ENCODE measurements at regions not wholly inside any gene's neighbourhood (a gene's known extent, or its start where the extent isn't known, plus 50 kb on each side); places are given as distances from the start of the nearest gene placed in this dataset.

- no peaks in the 10 kb centered on the region for H4K20me1 ChIP-seq (ENCODE audit: insufficient read depth)
- no peaks in the 10 kb centered on the region for H3K9me3 ChIP-seq (ENCODE audit: low read length)
- no peak overlapping the region for H3K9ac ChIP-seq (ENCODE audit: low read length)
- H3K9me2 ChIP-seq (ENCODE audit: insufficient read depth, low read length), result no peaks in the 10 kb centered on the region
- no peaks in the 10 kb centered on the region for H3K36me3 ChIP-seq (ENCODE audit: insufficient read depth, low read length)
- no peak overlapping the region for H3K27ac ChIP-seq (ENCODE audit: low read length)
- H3K4me3 ChIP-seq (ENCODE audit: low read length), result no peak overlapping the region
- H3F3A ChIP-seq (ENCODE audit: insufficient read depth, low read length, poor library complexity, severe bottlenecking), result no peaks in the 10 kb centered on the region
- TF ChIP-seq EZH2 (IDR thresholded peaks at IDR 0.05; ENCODE audit: borderline replicate concordance, insufficient read depth, low read length, poor library complexity, severe bottlenecking) (no peak), TAF1 (IDR thresholded peaks at IDR 0.05; ENCODE audit: low read depth) (no peak), POLR2AphosphoS5 (IDR thresholded peaks at IDR 0.05) (no peak), EP300 (conservative IDR thresholded peaks at IDR 0.05; ENCODE audit: poor library complexity, severe bottlenecking) (no peak), REST (IDR thresholded peaks at IDR 0.05; ENCODE audit: borderline replicate concordance) (no peak), MXI1 (conservative IDR thresholded peaks at IDR 0.05; ENCODE audit: poor library complexity, severe bottlenecking) (no peak), CTCF (IDR thresholded peaks at IDR 0.05; ENCODE audit: poor library complexity, severe bottlenecking) (no peak), SMC3 (conservative IDR thresholded peaks at IDR 0.05; ENCODE audit: poor library complexity) (no peak), RAD21 (conservative IDR thresholded peaks at IDR 0.05) (no peak)
- no peak overlapping the region for H2AFZ ChIP-seq (ENCODE audit: low read depth, low read length)
- no peak overlapping the region for H3K4me2 ChIP-seq (ENCODE audit: low read length)
- H3K79me2 ChIP-seq (replicated peaks; ENCODE audit: insufficient read depth, low read length), result no peaks in the 10 kb centered on the region
- no peaks in the 10 kb centered on the region for H3K27me3 ChIP-seq (ENCODE audit: insufficient read depth, low read depth, low read length)
These were observed 142.9 kb upstream of the LNX1 start for GRCh38 chr4:53734182-53734581.

- Histone ChIP-seq H3F3A (ENCODE audit: insufficient read depth, low read length, poor library complexity, severe bottlenecking) (no peaks in the 10 kb centered on the region), H2AFZ (ENCODE audit: low read depth, low read length) (no peak overlapping the region), H4K20me1 (ENCODE audit: insufficient read depth) (no peaks in the 10 kb centered on the region), H3K9me2 (ENCODE audit: insufficient read depth, low read length) (no peaks in the 10 kb centered on the region), H3K36me3 (ENCODE audit: insufficient read depth, low read length) (no peaks in the 10 kb centered on the region), H3K9me3 (ENCODE audit: low read length) (no peaks in the 10 kb centered on the region), H3K9ac (ENCODE audit: low read length) (no peak overlapping the region), H3K27ac (ENCODE audit: low read length) (no peak overlapping the region), H3K4me3 (ENCODE audit: low read length) (no peak overlapping the region), H3K79me2 (replicated peaks; ENCODE audit: insufficient read depth, low read length) (no peaks in the 10 kb centered on the region), H3K27me3 (ENCODE audit: insufficient read depth, low read depth, low read length) (no peaks in the 10 kb centered on the region), H3K4me2 (ENCODE audit: low read length) (no peak overlapping the region)
- TF ChIP-seq EP300 (conservative IDR thresholded peaks at IDR 0.05; ENCODE audit: poor library complexity, severe bottlenecking), result no peak
- no peak for TF ChIP-seq RAD21 (conservative IDR thresholded peaks at IDR 0.05)
- TF ChIP-seq TAF1 (IDR thresholded peaks at IDR 0.05; ENCODE audit: low read depth), result no peak
- no peak for TF ChIP-seq POLR2AphosphoS5 (IDR thresholded peaks at IDR 0.05)
- TF ChIP-seq EZH2 (IDR thresholded peaks at IDR 0.05; ENCODE audit: borderline replicate concordance, insufficient read depth, low read length, poor library complexity, severe bottlenecking), result no peak
- no peak for TF ChIP-seq REST (IDR thresholded peaks at IDR 0.05; ENCODE audit: borderline replicate concordance)
- no peak for TF ChIP-seq SMC3 (conservative IDR thresholded peaks at IDR 0.05; ENCODE audit: poor library complexity)
- no peak for TF ChIP-seq MXI1 (conservative IDR thresholded peaks at IDR 0.05; ENCODE audit: poor library complexity, severe bottlenecking)
- no peak for TF ChIP-seq CTCF (IDR thresholded peaks at IDR 0.05; ENCODE audit: poor library complexity, severe bottlenecking)
These were observed 141.4 kb upstream of the LNX1 start for GRCh38 chr4:53732661-53733060.
